ENCODE measurements at regions not wholly inside any gene's neighbourhood (a gene's known extent, or its start where the extent isn't known, plus 50 kb on each side); places are given as distances from the start of the nearest gene placed in this dataset.

- H2AFZ ChIP-seq = no peak overlapping the region
- H3K36me3 ChIP-seq (ENCODE audit: low read depth) = no peaks in the 10 kb centered on the region
- H3K9me2 ChIP-seq (ENCODE audit: insufficient read depth) = no peaks in the 10 kb centered on the region
- no peaks in the 10 kb centered on the region for H3F3A ChIP-seq (ENCODE audit: insufficient read depth, low read depth)
- DNase-seq = no peak
- no peaks in the 10 kb centered on the region for H3K79me2 ChIP-seq (ENCODE audit: low read depth)
- H4K20me1 ChIP-seq (ENCODE audit: insufficient read depth) = no peaks in the 10 kb centered on the region
- no peak overlapping the region for H3K4me3 ChIP-seq
- intact Hi-C loops (cut with micrococcal nuclease; ENCODE audit: unreplicated experiment) = no loop called here
- BruUV-seq (replicated peaks) = no TSS peak
- H3K9me3 ChIP-seq (ENCODE audit: insufficient read depth, low read depth) = no peaks in the 10 kb centered on the region
- CTCF ChIA-PET = interaction anchor here (0.6 kb wide), 1 partner anchor 206 kb away, joined by 4 read pairs; no protein-coding TSS in a partner anchor
- POLR2A ChIA-PET (ENCODE audit: unreplicated experiment) = no interaction called here
- no peaks in the 10 kb centered on the region for H3K4me1 ChIP-seq (replicated peaks; ENCODE audit: insufficient read depth)
- TF ChIP-seq CTCF (conservative IDR thresholded peaks at IDR 0.05) (no peak), EZH2 (IDR thresholded peaks at IDR 0.05; ENCODE audit: low read depth) (no peak)
- H3K4me2 ChIP-seq = no peak overlapping the region
- peaks cover 85% of the 10 kb centered on the region for H3K27me3 ChIP-seq (ENCODE audit: insufficient read depth, low read depth)
- no peak overlapping the region for H3K27ac ChIP-seq
These were observed 150.3 kb downstream of the ENGASE start for GRCh38 chr17:79224903-79225302.

GRCh38 chr17:79224476-79224875, 149.9 kb downstream of the ENGASE start:
- TF ChIP-seq CTCF (conservative IDR thresholded peaks at IDR 0.05) = no peak
- TF ChIP-seq EZH2 (IDR thresholded peaks at IDR 0.05; ENCODE audit: low read depth) = no peak
- no peaks in the 10 kb centered on the region for H3F3A ChIP-seq (ENCODE audit: insufficient read depth, low read depth)
- BruUV-seq (replicated peaks) = no TSS peak
- H3K36me3 ChIP-seq (ENCODE audit: low read depth) = no peaks in the 10 kb centered on the region
- no peak for DNase-seq
- no peak overlapping the region for H3K27ac ChIP-seq
- H3K4me2 ChIP-seq = no peak overlapping the region
- no peaks in the 10 kb centered on the region for H3K79me2 ChIP-seq (ENCODE audit: low read depth)
- no peak overlapping the region for H2AFZ ChIP-seq
- H3K27me3 ChIP-seq (ENCODE audit: insufficient read depth, low read depth) = peaks cover 81% of the 10 kb centered on the region
- ChIA-PET POLR2A (ENCODE audit: unreplicated experiment) (no interaction called here), CTCF (interaction anchor here (0.6 kb wide), 1 partner anchor 206 kb away, joined by 4 read pairs; no protein-coding TSS in a partner anchor)
- H3K9me3 ChIP-seq (ENCODE audit: insufficient read depth, low read depth) = no peaks in the 10 kb centered on the region
- H3K4me1 ChIP-seq (replicated peaks; ENCODE audit: insufficient read depth) = no peaks in the 10 kb centered on the region
- no peaks in the 10 kb centered on the region for H3K9me2 ChIP-seq (ENCODE audit: insufficient read depth)
- intact Hi-C loops (cut with micrococcal nuclease; ENCODE audit: unreplicated experiment) = no loop called here
- no peak overlapping the region for H3K4me3 ChIP-seq
- no peaks in the 10 kb centered on the region for H4K20me1 ChIP-seq (ENCODE audit: insufficient read depth)

- TF ChIP-seq EZH2 (IDR thresholded peaks at IDR 0.05; ENCODE audit: low read depth) (no peak), CTCF (conservative IDR thresholded peaks at IDR 0.05) (no peak)
- H3K27me3 ChIP-seq (ENCODE audit: insufficient read depth, low read depth) = peaks cover 85% of the 10 kb centered on the region
- intact Hi-C loops (cut with micrococcal nuclease; ENCODE audit: unreplicated experiment) = no loop called here
- no TSS peak for BruUV-seq (replicated peaks)
- H3K4me3 ChIP-seq = no peak overlapping the region
- H3K79me2 ChIP-seq (ENCODE audit: low read depth) = no peaks in the 10 kb centered on the region
- no peak overlapping the region for H3K4me2 ChIP-seq
- ChIA-PET POLR2A (ENCODE audit: unreplicated experiment) (no interaction called here), CTCF (no interaction called here)
- no peaks in the 10 kb centered on the region for H3K9me2 ChIP-seq (ENCODE audit: insufficient read depth)
- DNase-seq = no peak
- H3K4me1 ChIP-seq (replicated peaks; ENCODE audit: insufficient read depth) = no peaks in the 10 kb centered on the region
- no peak overlapping the region for H2AFZ ChIP-seq
- no peaks in the 10 kb centered on the region for H3F3A ChIP-seq (ENCODE audit: insufficient read depth, low read depth)
- H4K20me1 ChIP-seq (ENCODE audit: insufficient read depth) = no peaks in the 10 kb centered on the region
- H3K36me3 ChIP-seq (ENCODE audit: low read depth) = no peaks in the 10 kb centered on the region
- no peaks in the 10 kb centered on the region for H3K9me3 ChIP-seq (ENCODE audit: insufficient read depth, low read depth)
- no peak overlapping the region for H3K27ac ChIP-seq
These were observed 149.3 kb downstream of the ENGASE start for GRCh38 chr17:79223953-79224352.
